SK-N-SH treated with all-trans-retinoic acid at 6 μM for 48 hours (cell line): ENCODE measurements at regions not wholly inside any gene's neighbourhood (a gene's known extent, or its start where the extent isn't known, plus 50 kb on each side); places are given as distances from the start of the nearest gene placed in this dataset.

Source experiments
- ARNTL ChIP-seq: fragments of 450-650 bp; formaldehyde crosslinking; IDR thresholded peaks from 2 replicates; pipeline ENCODE4 v1.5.0; 2020; ENCODE audit warnings: low read depth, mild to moderate bottlenecking, moderate library complexity, borderline replicate concordance
- TCF4 ChIP-seq: fragments of 250-450 bp; sonication (Bioruptor Pico); IDR thresholded peaks from 2 replicates; pipeline ENCODE4 v1.8.0; 2021; ENCODE audit warnings: mild to moderate bottlenecking, moderate library complexity, borderline replicate concordance
- ZNF8 ChIP-seq: fragments of 450-650 bp; formaldehyde crosslinking; IDR thresholded peaks from 2 replicates; pipeline ENCODE4 v1.5.0; 2020; ENCODE audit warnings: mild to moderate bottlenecking, moderate library complexity
- TF ChIP-seq, protein P1 (sequence below): fragments of 250-450 bp; sonication (Bioruptor Pico); IDR thresholded peaks from 2 replicates; pipeline ENCODE4 v1.8.0; 2020; ENCODE audit warnings: mild to moderate bottlenecking, moderate library complexity, borderline replicate concordance
- TF ChIP-seq, protein P2 (sequence below): fragments of 250-450 bp; sonication (Bioruptor Pico); IDR thresholded peaks from 2 replicates; pipeline ENCODE4 v1.5.1; 2021; ENCODE audit warnings: mild to moderate bottlenecking, moderate library complexity

DNA sequence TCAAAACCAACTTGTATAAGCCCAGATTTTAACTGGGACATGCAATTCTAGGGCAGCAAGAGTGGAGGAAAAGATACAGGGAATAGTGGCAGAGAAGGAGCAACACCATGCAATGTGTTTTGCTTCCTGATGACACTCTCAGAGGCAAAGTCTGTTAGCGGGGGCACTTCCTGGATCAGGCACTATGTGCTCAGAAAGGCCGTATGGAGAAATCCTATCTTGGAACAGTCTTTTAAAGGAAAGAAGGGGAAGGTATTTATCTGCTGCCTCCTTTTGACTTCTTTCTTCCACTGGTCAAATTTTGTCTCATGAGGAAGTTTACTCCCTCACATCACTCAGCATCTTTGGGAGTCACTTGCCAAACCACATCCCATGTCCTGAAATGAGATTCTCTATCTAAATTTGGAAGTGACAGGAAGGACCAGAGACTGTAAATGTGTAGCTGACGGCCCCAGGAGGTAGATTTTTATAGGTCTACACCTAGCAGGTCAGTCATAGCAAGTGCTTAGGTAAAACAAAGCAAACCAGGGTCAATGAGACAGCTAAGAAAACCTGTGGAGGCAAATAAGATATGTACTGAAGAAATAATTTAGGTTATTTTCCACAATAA lies 91.7 kb upstream of the ELOVL5 start:
- no peak for TF ChIP-seq TCF4
- TF ChIP-seq ARNTL (CRISPR knock-in tag), result no peak
- TF ChIP-seq, protein P1, sequence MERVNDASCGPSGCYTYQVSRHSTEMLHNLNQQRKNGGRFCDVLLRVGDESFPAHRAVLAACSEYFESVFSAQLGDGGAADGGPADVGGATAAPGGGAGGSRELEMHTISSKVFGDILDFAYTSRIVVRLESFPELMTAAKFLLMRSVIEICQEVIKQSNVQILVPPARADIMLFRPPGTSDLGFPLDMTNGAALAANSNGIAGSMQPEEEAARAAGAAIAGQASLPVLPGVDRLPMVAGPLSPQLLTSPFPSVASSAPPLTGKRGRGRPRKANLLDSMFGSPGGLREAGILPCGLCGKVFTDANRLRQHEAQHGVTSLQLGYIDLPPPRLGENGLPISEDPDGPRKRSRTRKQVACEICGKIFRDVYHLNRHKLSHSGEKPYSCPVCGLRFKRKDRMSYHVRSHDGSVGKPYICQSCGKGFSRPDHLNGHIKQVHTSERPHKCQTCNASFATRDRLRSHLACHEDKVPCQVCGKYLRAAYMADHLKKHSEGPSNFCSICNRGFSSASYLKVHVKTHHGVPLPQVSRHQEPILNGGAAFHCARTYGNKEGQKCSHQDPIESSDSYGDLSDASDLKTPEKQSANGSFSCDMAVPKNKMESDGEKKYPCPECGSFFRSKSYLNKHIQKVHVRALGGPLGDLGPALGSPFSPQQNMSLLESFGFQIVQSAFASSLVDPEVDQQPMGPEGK (CRISPR knock-in tag), result no peak
- no peak for TF ChIP-seq ZNF8 (CRISPR knock-in tag)
- TF ChIP-seq, protein P2, sequence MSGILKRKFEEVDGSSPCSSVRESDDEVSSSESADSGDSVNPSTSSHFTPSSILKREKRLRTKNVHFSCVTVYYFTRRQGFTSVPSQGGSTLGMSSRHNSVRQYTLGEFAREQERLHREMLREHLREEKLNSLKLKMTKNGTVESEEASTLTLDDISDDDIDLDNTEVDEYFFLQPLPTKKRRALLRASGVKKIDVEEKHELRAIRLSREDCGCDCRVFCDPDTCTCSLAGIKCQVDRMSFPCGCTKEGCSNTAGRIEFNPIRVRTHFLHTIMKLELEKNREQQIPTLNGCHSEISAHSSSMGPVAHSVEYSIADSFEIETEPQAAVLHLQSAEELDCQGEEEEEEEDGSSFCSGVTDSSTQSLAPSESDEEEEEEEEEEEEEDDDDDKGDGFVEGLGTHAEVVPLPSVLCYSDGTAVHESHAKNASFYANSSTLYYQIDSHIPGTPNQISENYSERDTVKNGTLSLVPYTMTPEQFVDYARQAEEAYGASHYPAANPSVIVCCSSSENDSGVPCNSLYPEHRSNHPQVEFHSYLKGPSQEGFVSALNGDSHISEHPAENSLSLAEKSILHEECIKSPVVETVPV (CRISPR knock-in tag), result no peak
